GM20000 (cell line): ENCODE measurements at regions not wholly inside any gene's neighbourhood (a gene's known extent, or its start where the extent isn't known, plus 50 kb on each side); places are given as distances from the start of the nearest gene placed in this dataset.
"Not testable (repeated sequence)": the region's sequence is repeated elsewhere in the genome, so short reads cannot be mapped to it uniquely, and the experiment has no call there.

Source experiments
- DNase-seq: peaks from one replicate; pipeline ENCODE4 v3.0.0; 2012; ENCODE audit warnings: low spot score
- CTCF ChIP-seq: IDR thresholded peaks from 2 replicates; pipeline ENCODE4 v1.5.1; 2012; ENCODE audit warnings: mild to moderate bottlenecking, control low read depth; ENCODE audit errors: extremely low read depth, missing control alignments

GRCh38 chr2:131717907-131718306 lies 190.2 kb downstream of the CCDC74A start:
- not testable (repeated sequence) for DNase-seq

- DNase-seq = not testable (repeated sequence)
Observed at GRCh38 chr2:131721163-131721562, 193.5 kb downstream of the CCDC74A start.

- not testable (repeated sequence) for DNase-seq
Observed at GRCh38 chr2:131722256-131722655, 194.6 kb downstream of the CCDC74A start.

- TF ChIP-seq CTCF = no peak
- DNase-seq = no peak
Observed at GRCh38 chr2:131724019-131724418, 196.3 kb downstream of the CCDC74A start.

GRCh38 chr2:131728451-131728850 lies 200.8 kb downstream of the CCDC74A start:
- DNase-seq = not testable (repeated sequence)

- not testable (repeated sequence) for DNase-seq
Observed at GRCh38 chr2:131733530-131733929, 205.8 kb downstream of the CCDC74A start.

GRCh38 chr2:131736406-131736805 lies 208.7 kb downstream of the CCDC74A start:
- DNase-seq = not testable (repeated sequence)

GRCh38 chr2:131738533-131738932 lies 210.8 kb downstream of the CCDC74A start:
- DNase-seq = not testable (repeated sequence)

- not testable (repeated sequence) for DNase-seq
Observed at GRCh38 chr2:131738996-131739434, 211.3 kb downstream of the CCDC74A start.

GRCh38 chr2:131753640-131754561 lies 226.2 kb downstream of the CCDC74A start:
- no peak for TF ChIP-seq CTCF
- DNase-seq = no peak

GRCh38 chr2:131754929-131755720 lies 227.4 kb downstream of the CCDC74A start:
- no peak for DNase-seq
- no peak for TF ChIP-seq CTCF
